ENCODE measurements at regions not wholly inside any gene's neighbourhood (a gene's known extent, or its start where the extent isn't known, plus 50 kb on each side); places are given as distances from the start of the nearest gene placed in this dataset.

- TF ChIP-seq BHLHE40 (IDR thresholded peaks at IDR 0.05; ENCODE audit: low read length) (no peak), PATZ1 (CRISPR knock-in tag; IDR thresholded peaks at IDR 0.05; ENCODE audit: borderline replicate concordance) (no peak), MYC (IDR thresholded peaks at IDR 0.05; ENCODE audit: low read depth, low read length) (no peak), MYC (CRISPR knock-in tag; IDR thresholded peaks at IDR 0.05; ENCODE audit: borderline replicate concordance, low read depth) (no peak), SPI1 (IDR thresholded peaks at IDR 0.05; ENCODE audit: borderline replicate concordance, low read depth, low read length) (no peak), KDM1A (IDR thresholded peaks at IDR 0.05) (no peak), EZH2 (IDR thresholded peaks at IDR 0.05; ENCODE audit: borderline replicate concordance, low read depth, low read length) (no peak), SETDB1 (IDR thresholded peaks at IDR 0.05; ENCODE audit: low read length) (no peak), POLR2A (conservative IDR thresholded peaks at IDR 0.05) (no peak), ZNF24 (IDR thresholded peaks at IDR 0.05) (no peak), BRD9 (IDR thresholded peaks at IDR 0.05; ENCODE audit: low read depth, partially characterized antibody) (no peak)
Observed at GRCh38 chr11:122173074-122173450, 57.0 kb upstream of the BLID start.

Data from K562 (cell line).